Memory B cell (primary cell): ENCODE measurements at regions not wholly inside any gene's neighbourhood (a gene's known extent, or its start where the extent isn't known, plus 50 kb on each side); places are given as distances from the start of the nearest gene placed in this dataset.

Experiments used
- ATAC-seq: fragments of 150-1000 bp; cut with Tn5 transposase; 2 replicates; pipeline ENCODE4 v1.10.0; 2021; ENCODE audit warnings: low read depth, mild to moderate bottlenecking, moderate library complexity
- DNase-seq, 2 donors: peaks; one replicate each; pipeline ENCODE4 v3.0.0; 2022; ENCODE audit warnings: low spot score in 2 of 2
- H3K27ac Mint-ChIP-seq: one replicate; pipeline ENCODE4 v1.8.0; 2022; ENCODE audit warnings: mild to moderate bottlenecking, moderate library complexity, mixed read lengths
- H3K27me3 Mint-ChIP-seq: one replicate; pipeline ENCODE4 v1.8.0; 2022; ENCODE audit warnings: mixed read lengths
- H3K36me3 Mint-ChIP-seq: one replicate; pipeline ENCODE4 v1.8.0; 2022; ENCODE audit warnings: mild to moderate bottlenecking, mixed read lengths
- H3K4me1 Mint-ChIP-seq: one replicate; pipeline ENCODE4 v1.8.0; 2022; ENCODE audit warnings: mixed read lengths
- H3K4me3 Mint-ChIP-seq: one replicate; pipeline ENCODE4 v1.8.0; 2022; ENCODE audit warnings: mild to moderate bottlenecking, moderate library complexity, mixed read lengths
- H3K9me3 Mint-ChIP-seq: one replicate; pipeline ENCODE4 v1.8.0; 2022; ENCODE audit warnings: mixed read lengths

- H3K4me1 Mint-ChIP-seq, result no peaks in the 10 kb centered on the region
- H3K4me3 Mint-ChIP-seq, result no peak overlapping the region
- peaks cover 10% of the 10 kb centered on the region for H3K27me3 Mint-ChIP-seq
- peaks cover 7% of the 10 kb centered on the region for H3K9me3 Mint-ChIP-seq
- DNase-seq, result no peak
- H3K27ac Mint-ChIP-seq, result no peak overlapping the region
- ATAC-seq, result no peak
- H3K36me3 Mint-ChIP-seq, result no peaks in the 10 kb centered on the region
Observed at GRCh38 chr1:4084048-4084431, 184.0 kb upstream of the C1orf174 start.

GRCh38 chr1:4084446-4084845, 184.4 kb upstream of the C1orf174 start:
- Mint-ChIP-seq H3K4me1 (peaks cover 2% of the 10 kb centered on the region), H3K36me3 (peaks cover 2% of the 10 kb centered on the region), H3K27me3 (peaks cover 10% of the 10 kb centered on the region), H3K4me3 (no peak overlapping the region), H3K27ac (no peak overlapping the region), H3K9me3 (peaks cover 7% of the 10 kb centered on the region)
- ATAC-seq (no peak), DNase-seq (no peak)

- Mint-ChIP-seq H3K4me3 (no peak overlapping the region), H3K4me1 (peaks cover 2% of the 10 kb centered on the region), H3K36me3 (peaks cover 2% of the 10 kb centered on the region), H3K27me3 (peaks cover 10% of the 10 kb centered on the region), H3K27ac (no peak overlapping the region), H3K9me3 (peaks cover 6% of the 10 kb centered on the region)
- ATAC-seq, result no peak
- DNase-seq, result no peak
Observed at GRCh38 chr1:4084896-4085295, 184.8 kb upstream of the C1orf174 start.

GRCh38 chr1:4085546-4085945, 185.5 kb upstream of the C1orf174 start:
- ATAC-seq (no peak), DNase-seq (no peak)
- Mint-ChIP-seq H3K27ac (no peak overlapping the region), H3K36me3 (peaks cover 2% of the 10 kb centered on the region), H3K27me3 (peaks cover 9% of the 10 kb centered on the region), H3K4me3 (no peak overlapping the region), H3K9me3 (peaks cover 4% of the 10 kb centered on the region), H3K4me1 (peaks cover 2% of the 10 kb centered on the region)

- H3K27ac Mint-ChIP-seq, result no peak overlapping the region
- no peak overlapping the region for H3K4me3 Mint-ChIP-seq
- ATAC-seq, result no peak
- peaks cover 2% of the 10 kb centered on the region for H3K9me3 Mint-ChIP-seq
- peaks cover 2% of the 10 kb centered on the region for H3K36me3 Mint-ChIP-seq
- no peak for DNase-seq
- peaks cover 6% of the 10 kb centered on the region for H3K27me3 Mint-ChIP-seq
- peaks cover 2% of the 10 kb centered on the region for H3K4me1 Mint-ChIP-seq
Observed at GRCh38 chr1:4086085-4086850, 186.2 kb upstream of the C1orf174 start.

GRCh38 chr1:4086921-4087320, 186.8 kb upstream of the C1orf174 start:
- ATAC-seq, result no peak
- Mint-ChIP-seq H3K36me3 (peaks cover 2% of the 10 kb centered on the region), H3K4me1 (peaks cover 2% of the 10 kb centered on the region), H3K27ac (no peak overlapping the region), H3K27me3 (peaks cover 6% of the 10 kb centered on the region), H3K4me3 (no peak overlapping the region), H3K9me3 (peaks cover 2% of the 10 kb centered on the region)
- no peak for DNase-seq

GRCh38 chr1:4087530-4088420, 187.7 kb upstream of the C1orf174 start:
- Mint-ChIP-seq H3K27ac (peak overlapping the region; percentile 51), H3K36me3 (peaks cover 2% of the 10 kb centered on the region), H3K9me3 (peaks cover 3% of the 10 kb centered on the region), H3K4me3 (no peak overlapping the region), H3K27me3 (peaks cover 6% of the 10 kb centered on the region), H3K4me1 (peaks cover 2% of the 10 kb centered on the region)
- DNase-seq (no peak), ATAC-seq (no peak)

- Mint-ChIP-seq H3K27ac (no peak overlapping the region), H3K36me3 (peaks cover 2% of the 10 kb centered on the region), H3K27me3 (peaks cover 8% of the 10 kb centered on the region), H3K4me1 (peaks cover 2% of the 10 kb centered on the region), H3K9me3 (peaks cover 8% of the 10 kb centered on the region), H3K4me3 (no peak overlapping the region)
- ATAC-seq, result no peak
- no peak for DNase-seq
Observed at GRCh38 chr1:4088676-4089075, 188.6 kb upstream of the C1orf174 start.

- H3K9me3 Mint-ChIP-seq, result peaks cover 8% of the 10 kb centered on the region
- peaks cover 2% of the 10 kb centered on the region for H3K4me1 Mint-ChIP-seq
- no peak overlapping the region for H3K4me3 Mint-ChIP-seq
- DNase-seq, result no peak
- no peak overlapping the region for H3K27ac Mint-ChIP-seq
- peaks cover 2% of the 10 kb centered on the region for H3K36me3 Mint-ChIP-seq
- ATAC-seq, result no peak
- H3K27me3 Mint-ChIP-seq, result peaks cover 8% of the 10 kb centered on the region
Observed at GRCh38 chr1:4089421-4090175, 189.5 kb upstream of the C1orf174 start.

GRCh38 chr1:4090556-4090955, 190.5 kb upstream of the C1orf174 start:
- Mint-ChIP-seq H3K4me3 (no peak overlapping the region), H3K27ac (no peak overlapping the region), H3K4me1 (peaks cover 2% of the 10 kb centered on the region), H3K9me3 (peaks cover 8% of the 10 kb centered on the region), H3K36me3 (peaks cover 2% of the 10 kb centered on the region), H3K27me3 (peaks cover 8% of the 10 kb centered on the region)
- DNase-seq, result no peak
- no peak for ATAC-seq

- Mint-ChIP-seq H3K9me3 (peaks cover 8% of the 10 kb centered on the region), H3K36me3 (peaks cover 2% of the 10 kb centered on the region), H3K27ac (no peak overlapping the region), H3K4me3 (no peak overlapping the region), H3K27me3 (peaks cover 8% of the 10 kb centered on the region), H3K4me1 (peaks cover 2% of the 10 kb centered on the region)
- no peak for ATAC-seq
- DNase-seq, result no peak
Observed at GRCh38 chr1:4090976-4091660, 191.0 kb upstream of the C1orf174 start.

GRCh38 chr1:4091996-4092395, 191.9 kb upstream of the C1orf174 start:
- DNase-seq, result no peak
- Mint-ChIP-seq H3K4me3 (no peak overlapping the region), H3K4me1 (peaks cover 2% of the 10 kb centered on the region), H3K27ac (no peak overlapping the region), H3K36me3 (peaks cover 2% of the 10 kb centered on the region), H3K9me3 (peaks cover 11% of the 10 kb centered on the region), H3K27me3 (peaks cover 8% of the 10 kb centered on the region)
- no peak for ATAC-seq

GRCh38 chr1:4093856-4094565, 193.9 kb upstream of the C1orf174 start:
- ATAC-seq (no peak), DNase-seq (no peak)
- H3K27me3 Mint-ChIP-seq, result peaks cover 3% of the 10 kb centered on the region
- H3K9me3 Mint-ChIP-seq, result peaks cover 14% of the 10 kb centered on the region
- H3K4me1 Mint-ChIP-seq, result peaks cover 4% of the 10 kb centered on the region
- H3K27ac Mint-ChIP-seq, result no peak overlapping the region
- peaks cover 2% of the 10 kb centered on the region for H3K36me3 Mint-ChIP-seq
- no peak overlapping the region for H3K4me3 Mint-ChIP-seq
